ENCODE measurements at regions not wholly inside any gene's neighbourhood (a gene's known extent, or its start where the extent isn't known, plus 50 kb on each side); places are given as distances from the start of the nearest gene placed in this dataset.

DNA sequence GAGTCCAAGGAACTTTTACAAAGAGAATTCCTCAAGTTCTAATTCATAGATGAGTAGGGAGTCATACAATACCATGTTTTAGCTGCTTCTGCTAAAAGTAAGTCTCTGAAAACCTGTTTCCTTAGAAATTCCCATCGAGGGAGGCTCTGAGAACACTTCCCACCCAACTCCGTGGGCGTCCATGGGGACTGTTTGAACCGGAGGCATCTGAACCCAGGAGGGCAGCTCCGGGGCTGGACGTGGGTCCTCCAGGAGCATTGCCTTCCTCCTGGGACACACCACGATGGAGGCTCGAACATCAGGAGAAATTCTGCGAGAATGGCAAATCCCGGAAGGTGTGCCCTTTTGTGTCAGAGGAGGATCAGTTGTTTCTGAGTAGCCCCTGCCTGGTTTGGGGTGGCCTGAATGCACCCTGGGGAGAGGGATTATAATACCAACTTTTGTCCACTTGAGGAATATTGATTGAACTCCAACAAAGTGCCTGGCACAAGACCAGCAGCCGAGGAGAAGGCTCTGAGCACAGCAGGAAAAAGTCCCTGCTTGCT is 327.5 kb upstream of the SALL3 start:
- no peak for TF ChIP-seq FOXP2 (optimal IDR thresholded peaks at IDR 0.05; ENCODE audit: borderline replicate concordance, extremely low read depth, extremely low read length, insufficient read depth)
- TF ChIP-seq TAF1 (IDR thresholded peaks at IDR 0.05; ENCODE audit: borderline replicate concordance, insufficient read depth, low read length) = no peak
- no peak for TF ChIP-seq POLR2AphosphoS5 (IDR thresholded peaks at IDR 0.05; ENCODE audit: low read depth, low read length)
- TF ChIP-seq SIN3A (IDR thresholded peaks at IDR 0.05; ENCODE audit: borderline replicate concordance, insufficient read depth, low read length) = no peak
- TF ChIP-seq REST (IDR thresholded peaks at IDR 0.05; ENCODE audit: insufficient read depth in 1 of 2, low read depth in 2 of 2, low read length in 2 of 2) = no peak

GRCh38 chr18:78655921-78656320 is 323.7 kb upstream of the SALL3 start:
- no peak for TF ChIP-seq REST (IDR thresholded peaks at IDR 0.05; ENCODE audit: insufficient read depth in 1 of 2, low read depth in 2 of 2, low read length in 2 of 2)

DNA sequence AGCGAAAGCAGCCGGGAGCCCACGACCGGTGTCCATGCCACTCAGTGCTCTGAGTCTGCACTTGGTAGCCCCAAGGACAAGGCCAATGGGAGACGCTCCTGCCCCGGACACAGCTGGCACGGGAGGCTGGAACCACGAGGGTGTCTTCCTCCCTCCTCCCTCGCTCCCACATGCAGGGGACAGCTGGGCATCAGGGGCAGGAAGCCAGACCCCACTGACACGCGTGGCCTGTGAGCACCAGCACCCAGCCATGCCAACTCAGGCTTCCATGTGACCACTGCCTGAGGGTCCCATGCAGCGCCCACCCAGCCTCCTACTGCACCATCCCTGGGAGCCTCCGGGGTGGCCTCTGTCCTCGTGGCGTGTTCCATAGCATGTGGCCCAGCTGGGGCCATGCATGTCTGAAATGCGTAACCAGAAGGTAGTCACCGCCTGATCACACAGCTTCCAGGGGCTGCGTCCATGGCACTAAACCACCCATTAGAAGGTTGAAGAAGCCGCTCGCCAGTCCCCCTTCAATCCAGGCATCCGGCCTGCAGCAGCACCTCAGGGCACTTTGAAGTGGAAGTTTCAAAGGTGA is 323.2 kb upstream of the SALL3 start:
- no peak for TF ChIP-seq TAF1 (IDR thresholded peaks at IDR 0.05; ENCODE audit: borderline replicate concordance, insufficient read depth, low read length)
- no peak for TF ChIP-seq REST (IDR thresholded peaks at IDR 0.05; ENCODE audit: insufficient read depth in 1 of 2, low read depth in 2 of 2, low read length in 2 of 2)
- TF ChIP-seq SIN3A (IDR thresholded peaks at IDR 0.05; ENCODE audit: borderline replicate concordance, insufficient read depth, low read length) = no peak
- no peak for TF ChIP-seq FOXP2 (optimal IDR thresholded peaks at IDR 0.05; ENCODE audit: borderline replicate concordance, extremely low read depth, extremely low read length, insufficient read depth)
- no peak for TF ChIP-seq POLR2AphosphoS5 (IDR thresholded peaks at IDR 0.05; ENCODE audit: low read depth, low read length)

GRCh38 chr18:78658531-78658930 is 321.1 kb upstream of the SALL3 start:
- no peak for TF ChIP-seq SIN3A (IDR thresholded peaks at IDR 0.05; ENCODE audit: borderline replicate concordance, insufficient read depth, low read length)
- TF ChIP-seq POLR2AphosphoS5 (IDR thresholded peaks at IDR 0.05; ENCODE audit: low read depth, low read length) = no peak
- no peak for TF ChIP-seq REST (IDR thresholded peaks at IDR 0.05; ENCODE audit: insufficient read depth in 1 of 2, low read depth in 2 of 2, low read length in 2 of 2)
- TF ChIP-seq FOXP2 (optimal IDR thresholded peaks at IDR 0.05; ENCODE audit: borderline replicate concordance, extremely low read depth, extremely low read length, insufficient read depth) = no peak
- TF ChIP-seq TAF1 (IDR thresholded peaks at IDR 0.05; ENCODE audit: borderline replicate concordance, insufficient read depth, low read length) = no peak

DNA sequence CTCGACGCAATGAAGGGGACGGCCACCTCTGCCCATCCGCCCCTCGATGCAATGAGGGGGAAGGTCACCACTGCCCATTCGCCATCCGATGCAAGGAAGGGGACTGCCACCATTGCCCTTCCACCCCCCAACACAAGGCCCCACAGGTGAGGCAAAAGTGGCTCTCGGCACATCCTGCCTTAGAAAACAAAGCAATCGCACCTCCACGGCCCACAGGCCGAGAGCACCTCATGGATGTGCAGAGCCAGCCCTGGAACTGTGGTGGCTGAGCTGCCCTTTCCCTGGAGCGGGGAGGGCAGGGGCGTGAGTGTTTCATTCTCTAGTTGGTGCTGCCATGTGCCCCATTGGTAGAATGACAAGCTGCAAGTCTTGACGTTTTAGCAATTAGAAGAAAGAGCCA is 320.6 kb upstream of the SALL3 start:
- TF ChIP-seq REST (IDR thresholded peaks at IDR 0.05; ENCODE audit: insufficient read depth in 1 of 2, low read depth in 2 of 2, low read length in 2 of 2) (no peak), POLR2AphosphoS5 (IDR thresholded peaks at IDR 0.05; ENCODE audit: low read depth, low read length) (no peak), SIN3A (IDR thresholded peaks at IDR 0.05; ENCODE audit: borderline replicate concordance, insufficient read depth, low read length) (no peak), TAF1 (IDR thresholded peaks at IDR 0.05; ENCODE audit: borderline replicate concordance, insufficient read depth, low read length) (no peak), FOXP2 (optimal IDR thresholded peaks at IDR 0.05; ENCODE audit: borderline replicate concordance, extremely low read depth, extremely low read length, insufficient read depth) (no peak)
